ENCODE measurements at regions not wholly inside any gene's neighbourhood (a gene's known extent, or its start where the extent isn't known, plus 50 kb on each side); places are given as distances from the start of the nearest gene placed in this dataset.

- H3K4me3 ChIP-seq: no peak overlapping the region
- H3K27ac ChIP-seq: no peak overlapping the region
- DNase-seq (no peak), ATAC-seq (ENCODE audit: low FRiP score in 2 of 2) (no peak)
- 69 to 71% methylated on average over 3 of the region's 3 CpGs for WGBS, 2 donors
- TF ChIP-seq CTCF (IDR thresholded peaks at IDR 0.05) (no peak), EP300 (IDR thresholded peaks at IDR 0.05) (no peak), POLR2A (IDR thresholded peaks at IDR 0.05) (no peak), POLR2AphosphoS5 (IDR thresholded peaks at IDR 0.05) (no peak)
- H3K9me3 ChIP-seq: no peaks in the 10 kb centered on the region
- H3K27me3 ChIP-seq: no peaks in the 10 kb centered on the region
- no peaks in the 10 kb centered on the region for H3K36me3 ChIP-seq
- H3K4me1 ChIP-seq: no peaks in the 10 kb centered on the region
Measured at GRCh38 chr2:157934684-157935377, 58.7 kb upstream of the ACVR1 start.

GRCh38 chr2:157933160-157933920 lies 57.2 kb upstream of the ACVR1 start:
- no peaks in the 10 kb centered on the region for H3K36me3 ChIP-seq
- ATAC-seq (ENCODE audit: low FRiP score in 2 of 2) (no peak), DNase-seq (no peak)
- no peak overlapping the region for H3K4me3 ChIP-seq
- H3K9me3 ChIP-seq: no peaks in the 10 kb centered on the region
- WGBS, 2 donors: 84 to 93% methylated on average over 6 of the region's 6 CpGs
- no peaks in the 10 kb centered on the region for H3K27me3 ChIP-seq
- H3K4me1 ChIP-seq: no peaks in the 10 kb centered on the region
- no peak overlapping the region for H3K27ac ChIP-seq
- no peak for TF ChIP-seq EP300 (IDR thresholded peaks at IDR 0.05)
- no peak for TF ChIP-seq POLR2AphosphoS5 (IDR thresholded peaks at IDR 0.05)
- TF ChIP-seq CTCF (IDR thresholded peaks at IDR 0.05): no peak
- TF ChIP-seq POLR2A (IDR thresholded peaks at IDR 0.05): no peak

- 60 to 63% methylated on average over 10 of the region's 10 CpGs for WGBS, 2 donors
- H3K9me3 ChIP-seq: no peaks in the 10 kb centered on the region
- H3K27me3 ChIP-seq: no peaks in the 10 kb centered on the region
- TF ChIP-seq CTCF (IDR thresholded peaks at IDR 0.05) (no peak), EP300 (IDR thresholded peaks at IDR 0.05) (no peak)
- no peak for DNase-seq
- H3K27ac ChIP-seq: no peak overlapping the region
- H3K4me1 ChIP-seq: no peaks in the 10 kb centered on the region
- H3K36me3 ChIP-seq: no peaks in the 10 kb centered on the region
- no peak overlapping the region for H3K4me3 ChIP-seq
- ATAC-seq (ENCODE audit: low FRiP score in 2 of 2): no peak
Measured at GRCh38 chr2:157932480-157933159, 56.5 kb upstream of the ACVR1 start.

GRCh38 chr2:157931542-157931941 lies 55.4 kb upstream of the ACVR1 start:
- WGBS, 2 donors: 45 to 46% methylated on average over 1 of the region's 1 CpG
- ATAC-seq (ENCODE audit: low FRiP score in 2 of 2) (no peak), DNase-seq (no peak)
- H3K4me1 ChIP-seq: no peaks in the 10 kb centered on the region
- H3K27ac ChIP-seq: no peak overlapping the region
- H3K9me3 ChIP-seq: no peaks in the 10 kb centered on the region
- H3K27me3 ChIP-seq: no peaks in the 10 kb centered on the region
- no peak overlapping the region for H3K4me3 ChIP-seq
- H3K36me3 ChIP-seq: no peaks in the 10 kb centered on the region
- TF ChIP-seq POLR2AphosphoS5 (IDR thresholded peaks at IDR 0.05): no peak
- no peak for TF ChIP-seq POLR2A (IDR thresholded peaks at IDR 0.05)
- no peak for TF ChIP-seq CTCF (IDR thresholded peaks at IDR 0.05)
- no peak for TF ChIP-seq EP300 (IDR thresholded peaks at IDR 0.05)

All from upper lobe of left lung (tissue), 6 donors.